DND-41 (cell line): ENCODE measurements at regions not wholly inside any gene's neighbourhood (a gene's known extent, or its start where the extent isn't known, plus 50 kb on each side); places are given as distances from the start of the nearest gene placed in this dataset.

ENCODE experiments used
- EZH2 ChIP-seq: IDR thresholded peaks from 3 replicates; pipeline ENCODE4 v1.6.1; 2012; ENCODE audit warnings: borderline replicate concordance, low read depth, mild to moderate bottlenecking, moderate library complexity, low read length, inconsistent platforms; ENCODE audit not compliant: severe bottlenecking
- TF ChIP-seq, protein P1 (sequence below): IDR thresholded peaks from 2 replicates; pipeline ENCODE4 v1.5.1; 2012; ENCODE audit warnings: borderline replicate concordance, low read length, moderate library complexity, mild to moderate bottlenecking; ENCODE audit not compliant: poor library complexity, severe bottlenecking; ENCODE audit errors: extremely low read depth

DNA sequence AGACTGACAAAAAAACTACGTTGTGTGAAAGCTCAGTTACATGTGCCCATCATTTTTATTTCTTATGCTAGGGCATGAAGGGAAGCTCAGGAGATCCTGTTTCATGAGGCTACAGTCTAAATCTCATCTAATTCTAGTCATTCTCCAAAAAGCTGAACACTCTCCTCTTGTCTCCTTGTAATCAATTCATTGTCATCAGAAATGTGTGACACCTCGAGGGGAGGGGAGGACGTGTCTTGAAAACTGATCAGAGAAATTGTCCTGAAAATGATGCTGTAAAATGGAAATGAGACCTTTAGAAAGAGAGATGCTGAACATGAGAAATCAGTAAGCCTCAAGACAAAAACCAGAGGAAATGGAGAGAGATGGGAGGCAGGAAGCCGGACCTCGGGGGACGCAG lies 103.4 kb downstream of the DAD1 start:
- TF ChIP-seq, protein P1, sequence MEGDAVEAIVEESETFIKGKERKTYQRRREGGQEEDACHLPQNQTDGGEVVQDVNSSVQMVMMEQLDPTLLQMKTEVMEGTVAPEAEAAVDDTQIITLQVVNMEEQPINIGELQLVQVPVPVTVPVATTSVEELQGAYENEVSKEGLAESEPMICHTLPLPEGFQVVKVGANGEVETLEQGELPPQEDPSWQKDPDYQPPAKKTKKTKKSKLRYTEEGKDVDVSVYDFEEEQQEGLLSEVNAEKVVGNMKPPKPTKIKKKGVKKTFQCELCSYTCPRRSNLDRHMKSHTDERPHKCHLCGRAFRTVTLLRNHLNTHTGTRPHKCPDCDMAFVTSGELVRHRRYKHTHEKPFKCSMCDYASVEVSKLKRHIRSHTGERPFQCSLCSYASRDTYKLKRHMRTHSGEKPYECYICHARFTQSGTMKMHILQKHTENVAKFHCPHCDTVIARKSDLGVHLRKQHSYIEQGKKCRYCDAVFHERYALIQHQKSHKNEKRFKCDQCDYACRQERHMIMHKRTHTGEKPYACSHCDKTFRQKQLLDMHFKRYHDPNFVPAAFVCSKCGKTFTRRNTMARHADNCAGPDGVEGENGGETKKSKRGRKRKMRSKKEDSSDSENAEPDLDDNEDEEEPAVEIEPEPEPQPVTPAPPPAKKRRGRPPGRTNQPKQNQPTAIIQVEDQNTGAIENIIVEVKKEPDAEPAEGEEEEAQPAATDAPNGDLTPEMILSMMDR, result no peak
- TF ChIP-seq EZH2, result no peak
